Erythroblast (primary cell): ENCODE measurements at regions not wholly inside any gene's neighbourhood (a gene's known extent, or its start where the extent isn't known, plus 50 kb on each side); places are given as distances from the start of the nearest gene placed in this dataset.

ENCODE experiments used
- GATA1 ChIP-seq: IDR thresholded peaks from 2 replicates; pipeline ENCODE4 v1.6.1; 2011; ENCODE audit warnings: low read depth, mild to moderate bottlenecking, control low read depth, low read length, moderate library complexity
- POLR2A ChIP-seq: IDR thresholded peaks from 2 replicates; pipeline ENCODE4 v1.6.1; 2011; ENCODE audit warnings: mild to moderate bottlenecking, low read length

DNA sequence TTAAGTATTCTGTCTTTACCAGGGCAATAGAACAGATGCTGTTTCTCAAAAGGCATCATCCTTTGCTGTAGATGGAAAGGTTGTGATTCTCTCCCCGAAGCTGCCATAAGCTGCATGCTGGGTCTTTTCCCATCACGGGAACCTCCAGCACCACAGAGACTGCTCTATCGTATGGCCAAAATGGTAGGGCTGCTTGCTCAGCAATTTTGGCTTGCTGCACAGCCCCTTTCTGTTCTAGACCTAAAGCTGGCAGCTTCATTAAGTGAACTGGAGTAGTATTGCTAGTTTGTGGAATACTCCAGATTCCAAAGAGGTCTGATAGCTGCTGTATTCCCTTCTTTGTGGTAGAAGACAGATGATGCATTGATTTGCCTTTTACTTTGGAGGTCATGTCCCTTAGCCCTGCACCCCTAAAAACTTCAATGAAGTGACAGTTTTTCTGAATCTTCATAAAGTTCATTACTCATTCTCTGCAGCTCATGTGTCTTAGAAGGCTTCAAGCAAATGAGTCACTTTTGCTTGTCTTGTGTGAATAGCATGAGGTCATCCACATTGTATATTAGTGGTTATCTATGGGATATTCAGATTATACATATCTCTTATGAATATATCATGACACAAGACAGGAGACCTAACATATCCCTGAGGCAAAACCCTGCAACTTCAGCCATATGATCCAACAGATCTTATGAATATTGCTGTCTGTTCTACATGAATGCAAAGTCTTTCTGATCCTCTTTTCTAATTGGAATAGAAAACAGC is 245.3 kb downstream of the FAM76B start:
- TF ChIP-seq POLR2A (no peak), GATA1 (no peak)
